ENCODE measurements at regions not wholly inside any gene's neighbourhood (a gene's known extent, or its start where the extent isn't known, plus 50 kb on each side); places are given as distances from the start of the nearest gene placed in this dataset.

DNA sequence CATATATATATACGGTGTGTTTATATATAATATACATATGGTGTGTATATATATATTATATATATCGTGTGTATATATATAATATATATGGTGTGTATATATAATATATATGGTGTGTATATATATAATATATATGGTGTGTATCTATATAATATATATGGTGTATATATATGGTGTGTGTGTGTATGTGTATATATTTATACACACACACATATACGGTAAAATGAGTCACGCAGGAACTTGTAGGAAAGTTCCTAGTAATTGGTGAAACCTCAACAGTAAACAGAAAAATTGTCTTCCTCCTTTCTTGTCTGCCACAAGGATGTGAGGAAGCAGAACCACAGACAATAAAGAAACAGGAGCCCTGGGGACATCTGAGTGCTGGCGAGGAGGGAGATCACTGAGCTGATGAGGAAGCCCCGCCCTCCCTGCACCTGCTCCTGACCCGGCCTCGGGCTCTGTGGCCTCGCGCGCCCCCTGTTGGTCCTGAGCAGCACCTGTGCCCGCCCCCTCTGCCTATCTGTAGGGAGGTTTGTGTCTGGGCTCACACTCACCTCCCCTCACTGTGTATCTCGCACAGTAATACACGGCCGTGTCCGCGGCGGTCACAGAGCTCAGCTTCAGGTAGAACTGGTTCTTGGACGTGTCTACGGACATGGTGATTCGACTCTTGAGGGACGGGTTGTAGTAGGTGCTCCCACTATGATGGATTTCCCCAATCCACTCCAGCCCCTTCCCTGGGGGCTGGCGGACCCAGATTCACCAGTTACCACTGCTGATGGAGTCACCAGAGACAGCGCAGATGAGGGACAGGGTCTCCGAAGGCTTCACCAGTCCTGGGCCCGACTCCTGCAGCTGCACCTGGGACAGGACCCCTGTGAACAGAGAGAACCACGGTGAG, 1079.4 kb downstream of the TMEM121 start:
- TF ChIP-seq, protein P1, sequence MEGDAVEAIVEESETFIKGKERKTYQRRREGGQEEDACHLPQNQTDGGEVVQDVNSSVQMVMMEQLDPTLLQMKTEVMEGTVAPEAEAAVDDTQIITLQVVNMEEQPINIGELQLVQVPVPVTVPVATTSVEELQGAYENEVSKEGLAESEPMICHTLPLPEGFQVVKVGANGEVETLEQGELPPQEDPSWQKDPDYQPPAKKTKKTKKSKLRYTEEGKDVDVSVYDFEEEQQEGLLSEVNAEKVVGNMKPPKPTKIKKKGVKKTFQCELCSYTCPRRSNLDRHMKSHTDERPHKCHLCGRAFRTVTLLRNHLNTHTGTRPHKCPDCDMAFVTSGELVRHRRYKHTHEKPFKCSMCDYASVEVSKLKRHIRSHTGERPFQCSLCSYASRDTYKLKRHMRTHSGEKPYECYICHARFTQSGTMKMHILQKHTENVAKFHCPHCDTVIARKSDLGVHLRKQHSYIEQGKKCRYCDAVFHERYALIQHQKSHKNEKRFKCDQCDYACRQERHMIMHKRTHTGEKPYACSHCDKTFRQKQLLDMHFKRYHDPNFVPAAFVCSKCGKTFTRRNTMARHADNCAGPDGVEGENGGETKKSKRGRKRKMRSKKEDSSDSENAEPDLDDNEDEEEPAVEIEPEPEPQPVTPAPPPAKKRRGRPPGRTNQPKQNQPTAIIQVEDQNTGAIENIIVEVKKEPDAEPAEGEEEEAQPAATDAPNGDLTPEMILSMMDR (IDR thresholded peaks at IDR 0.05): peak in 1 of 3 experiments; percentile 27
- TF ChIP-seq POLR2A (IDR thresholded peaks at IDR 0.05): no peak

Measured in testis (tissue), 2 donors.